A673 (cell line): ENCODE measurements at regions not wholly inside any gene's neighbourhood (a gene's known extent, or its start where the extent isn't known, plus 50 kb on each side); places are given as distances from the start of the nearest gene placed in this dataset.

Source experiments
- BruUV-seq: library from RNA; stranded (reverse); fragments of 400-500 nt; replicated peaks from 2 replicates; lab custom pipeline; 2021; lab: Mats Ljungman, UMichigan
- CTCF ChIA-PET: fragments of 300-600 bp; sonication (Branson Sonifier 250); formaldehyde crosslinking; loops from one replicate; lab custom pipeline; 2022; ENCODE audit warnings: antibody characterized with exemption; lab: Charles Lee
- POLR2A ChIA-PET: fragments of 300-600 bp; sonication (Branson Sonifier 250); formaldehyde crosslinking; loops from one replicate; lab custom pipeline; 2022; ENCODE audit warnings: antibody characterized with exemption; ENCODE audit not compliant: low non-redundant PET; lab: Charles Lee
- DNase-seq: peaks from one replicate; pipeline ENCODE4 v3.0.0-alpha.2; 2015; ENCODE audit warnings: low spot score
- H3K27ac ChIP-seq: fragments of 200-600 bp; sonication (generic); 2 replicates; pipeline ENCODE4 v1.5.1; 2016; ENCODE audit warnings: mixed run types, low read depth, mild to moderate bottlenecking, mixed read lengths, antibody characterized with exemption, low read length; ENCODE audit not compliant: poor library complexity, severe bottlenecking
- H3K27me3 ChIP-seq: fragments of 200-600 bp; sonication (generic); replicated peaks from 2 replicates; pipeline ENCODE4 v1.6.1; 2017; ENCODE audit warnings: mixed run types, low read depth, mild to moderate bottlenecking, mixed read lengths, antibody characterized with exemption, low read length; ENCODE audit not compliant: insufficient read depth, poor library complexity
- H3K36me3 ChIP-seq: fragments of 200-600 bp; sonication (generic); 2 replicates; pipeline ENCODE4 v1.6.1; 2016; ENCODE audit warnings: mixed run types, mild to moderate bottlenecking, mixed read lengths, antibody characterized with exemption, low read length; ENCODE audit not compliant: insufficient read depth, poor library complexity, severe bottlenecking
- H3K4me1 ChIP-seq: fragments of 200-600 bp; sonication (generic); 2 replicates; pipeline ENCODE4 v1.6.1; 2017; ENCODE audit warnings: mixed run types, mild to moderate bottlenecking, mixed read lengths, antibody characterized with exemption, low read length; ENCODE audit not compliant: insufficient read depth, poor library complexity, severe bottlenecking
- H3K4me3 ChIP-seq: fragments of 200-600 bp; sonication (generic); 2 replicates; pipeline ENCODE4 v1.5.1; 2016; ENCODE audit warnings: low read depth, mixed run types, mild to moderate bottlenecking, mixed read lengths, low read length; ENCODE audit not compliant: poor library complexity, severe bottlenecking
- H3K9me3 ChIP-seq: fragments of 200-600 bp; sonication (generic); 2 replicates; pipeline ENCODE4 v1.6.1; 2016; ENCODE audit warnings: mixed run types, low read depth, mild to moderate bottlenecking, mixed read lengths, antibody characterized with exemption, low read length; ENCODE audit not compliant: poor library complexity, severe bottlenecking
- EZH2 ChIP-seq: fragments of 200-600 bp; sonication (generic); IDR thresholded peaks from 2 replicates; pipeline ENCODE4 v1.6.1; 2017; ENCODE audit warnings: borderline replicate concordance, low read depth, mild to moderate bottlenecking, mixed read lengths, antibody characterized with exemption, low read length; ENCODE audit not compliant: poor library complexity, severe bottlenecking
- intact Hi-C: fragments of 100-400 bp; cut with micrococcal nuclease; formaldehyde crosslinking; loops from one replicate; pipeline ENCODE4 v1.10.0; 2022; ENCODE audit not compliant: unreplicated experiment
- TF ChIP-seq, protein P1 (sequence below): fragments of 300-800, 200-600 bp; sonication (generic); conservative IDR thresholded peaks from 2 replicates; pipeline ENCODE4 v1.5.1; 2017; ENCODE audit warnings: low read depth, mild to moderate bottlenecking, antibody characterized with exemption, low read length, moderate library complexity, mixed read lengths

DNA sequence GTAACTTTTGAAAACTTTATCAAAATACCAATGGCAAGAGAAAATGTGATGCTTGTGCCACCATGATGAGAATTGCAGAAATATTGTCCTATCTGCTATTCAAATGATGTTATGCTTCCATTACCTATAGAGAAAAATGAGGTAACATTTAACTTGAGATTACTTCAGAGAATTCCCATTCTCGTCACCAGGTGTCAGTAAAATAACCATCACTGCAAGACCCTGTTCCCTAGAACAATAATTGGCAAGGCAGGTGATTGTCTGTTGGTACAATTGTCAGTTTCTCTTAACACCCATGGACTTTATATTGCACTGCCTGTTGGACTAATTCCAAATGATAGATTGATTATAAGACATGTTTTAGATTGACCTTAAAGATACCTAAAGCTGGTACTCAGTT lies 179.9 kb downstream of the GABRG1 start:
- BruUV-seq, result no TSS peak
- no peak overlapping the region for H3K27ac ChIP-seq
- H3K36me3 ChIP-seq, result no peaks in the 10 kb centered on the region
- TF ChIP-seq EZH2, result no peak
- TF ChIP-seq, protein P1, sequence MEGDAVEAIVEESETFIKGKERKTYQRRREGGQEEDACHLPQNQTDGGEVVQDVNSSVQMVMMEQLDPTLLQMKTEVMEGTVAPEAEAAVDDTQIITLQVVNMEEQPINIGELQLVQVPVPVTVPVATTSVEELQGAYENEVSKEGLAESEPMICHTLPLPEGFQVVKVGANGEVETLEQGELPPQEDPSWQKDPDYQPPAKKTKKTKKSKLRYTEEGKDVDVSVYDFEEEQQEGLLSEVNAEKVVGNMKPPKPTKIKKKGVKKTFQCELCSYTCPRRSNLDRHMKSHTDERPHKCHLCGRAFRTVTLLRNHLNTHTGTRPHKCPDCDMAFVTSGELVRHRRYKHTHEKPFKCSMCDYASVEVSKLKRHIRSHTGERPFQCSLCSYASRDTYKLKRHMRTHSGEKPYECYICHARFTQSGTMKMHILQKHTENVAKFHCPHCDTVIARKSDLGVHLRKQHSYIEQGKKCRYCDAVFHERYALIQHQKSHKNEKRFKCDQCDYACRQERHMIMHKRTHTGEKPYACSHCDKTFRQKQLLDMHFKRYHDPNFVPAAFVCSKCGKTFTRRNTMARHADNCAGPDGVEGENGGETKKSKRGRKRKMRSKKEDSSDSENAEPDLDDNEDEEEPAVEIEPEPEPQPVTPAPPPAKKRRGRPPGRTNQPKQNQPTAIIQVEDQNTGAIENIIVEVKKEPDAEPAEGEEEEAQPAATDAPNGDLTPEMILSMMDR, result peak; percentile 47
- H3K4me1 ChIP-seq, result no peaks in the 10 kb centered on the region
- no peaks in the 10 kb centered on the region for H3K9me3 ChIP-seq
- no peak overlapping the region for H3K4me3 ChIP-seq
- DNase-seq, result peak; percentile 17
- H3K27me3 ChIP-seq, result no peaks in the 10 kb centered on the region
- POLR2A ChIA-PET, result no interaction called here
- intact Hi-C loops, result loop anchor here (2.0 kb wide), 1 partner anchor 327 kb away; no protein-coding TSS in a partner anchor
- CTCF ChIA-PET, result no interaction called here

DNA sequence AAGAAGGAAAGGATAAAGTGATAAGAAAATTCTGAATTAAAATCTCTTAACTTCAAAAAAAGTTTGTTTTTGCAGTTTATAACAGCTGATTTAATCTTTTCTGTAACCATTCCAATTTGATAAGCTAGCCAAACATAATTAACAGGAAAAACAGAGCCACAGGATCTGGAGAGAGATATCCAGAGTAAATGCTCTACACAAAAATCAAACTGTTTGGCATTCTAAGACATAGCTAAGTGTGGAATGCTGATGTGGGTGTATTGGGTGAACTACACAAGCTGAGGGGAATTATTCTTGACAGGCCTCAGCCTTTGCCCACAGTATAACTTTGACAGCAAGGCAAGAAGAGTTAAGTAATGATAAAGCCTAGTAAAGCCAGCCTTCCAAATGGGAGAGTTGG lies 184.8 kb downstream of the GABRG1 start:
- Histone ChIP-seq H3K36me3 (no peaks in the 10 kb centered on the region), H3K4me1 (no peaks in the 10 kb centered on the region), H3K4me3 (no peak overlapping the region), H3K27me3 (peaks cover 10% of the 10 kb centered on the region), H3K9me3 (no peaks in the 10 kb centered on the region), H3K27ac (no peak overlapping the region)
- CTCF ChIA-PET, result no interaction called here
- BruUV-seq, result no TSS peak
- intact Hi-C loops, result no loop called here
- POLR2A ChIA-PET, result no interaction called here
- TF ChIP-seq, protein P1, result no peak
- no peak for DNase-seq

GRCh38 chr4:45931154-45931553 lies 192.7 kb downstream of the GABRG1 start:
- CTCF ChIA-PET, result no interaction called here
- peaks cover 3% of the 10 kb centered on the region for H3K27me3 ChIP-seq
- H3K27ac ChIP-seq, result no peak overlapping the region
- no peak for TF ChIP-seq EZH2
- TF ChIP-seq, protein P1, result no peak
- BruUV-seq, result no TSS peak
- intact Hi-C loops, result no loop called here
- H3K4me3 ChIP-seq, result no peak overlapping the region
- H3K36me3 ChIP-seq, result no peaks in the 10 kb centered on the region
- DNase-seq, result no peak
- POLR2A ChIA-PET, result no interaction called here
- H3K4me1 ChIP-seq, result no peaks in the 10 kb centered on the region
- H3K9me3 ChIP-seq, result no peaks in the 10 kb centered on the region
